ENCODE measurements at regions not wholly inside any gene's neighbourhood (a gene's known extent, or its start where the extent isn't known, plus 50 kb on each side); places are given as distances from the start of the nearest gene placed in this dataset.
A peak's percentile ranks its signal among the peaks of the same experiment; 100 is the strongest.

DNA sequence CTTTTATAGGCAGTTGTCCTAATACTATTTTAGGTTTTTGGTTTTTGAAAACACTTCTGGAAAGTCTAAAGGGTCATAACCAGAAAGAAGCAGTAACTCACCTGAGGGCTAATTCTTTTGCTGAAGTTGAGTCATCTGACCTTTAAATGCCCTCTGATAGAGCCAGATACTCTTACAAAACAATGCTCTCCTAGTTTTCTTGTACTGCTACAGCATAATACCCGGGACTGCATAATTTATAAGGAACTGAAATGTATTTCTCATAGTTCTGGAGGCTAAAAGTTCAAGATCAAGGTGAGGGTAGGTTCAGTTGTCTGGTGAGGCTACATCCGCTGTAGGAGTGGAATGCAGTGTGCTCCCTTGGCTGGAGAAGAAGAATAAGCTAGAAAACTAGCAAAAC lies 670.3 kb downstream of the TLE4 start:
- ATAC-seq (no peak), FAIRE-seq (no peak), DNase-seq (ENCODE audit: extremely low read depth in 1 of 4, low spot score in 3 of 4) (no peak)
- Histone ChIP-seq H3K9me1 (ENCODE audit: control insufficient read depth, insufficient read depth, low read length) (no peaks in the 10 kb centered on the region), H2AFZ (ENCODE audit: low read depth, low read length) (no peak overlapping the region), H3K4me3 (no peak overlapping the region), H3K27me3 (ENCODE audit: control insufficient read depth in 2 of 2, insufficient read depth in 2 of 2, low read length in 2 of 2) (no peaks in the 10 kb centered on the region), H3K4me1 (replicated peaks in 1 of 2; ENCODE audit: control insufficient read depth in 2 of 2, insufficient read depth in 2 of 2, low read length in 2 of 2) (no peaks in the 10 kb centered on the region), H3K9ac (ENCODE audit: insufficient read depth in 1 of 2, low read depth in 2 of 2, low read length in 2 of 2) (no peak overlapping the region), H3K79me2 (ENCODE audit: control insufficient read depth, insufficient read depth, low read length) (no peaks in the 10 kb centered on the region), H4K20me1 (replicated peaks; ENCODE audit: control insufficient read depth, insufficient read depth, low read length) (no peaks in the 10 kb centered on the region), H3K27ac (ENCODE audit: extremely low read depth, low read depth, low read length) (no peak overlapping the region), H3K4me2 (ENCODE audit: insufficient read depth, low read length) (no peak overlapping the region), H3K36me3 (ENCODE audit: control insufficient read depth, insufficient read depth, low read length) (no peaks in the 10 kb centered on the region), H3K9me3 (replicated peaks; ENCODE audit: control insufficient read depth, insufficient read depth, low read depth, low read length) (no peaks in the 10 kb centered on the region)
- intact Hi-C loops (cut with micrococcal nuclease) (no loop called here), in situ Hi-C loops (cut with MboI) (no loop called here)
- TF ChIP-seq CBFA2T2 (conservative IDR thresholded peaks at IDR 0.05): no peak
- CTCF ChIA-PET (ENCODE audit: low intra/inter-chr PET ratio): no interaction called here
- 11% methylated on average over 2 of the region's 2 CpGs for WGBS (ENCODE audit: insufficient coverage, low coverage, missing lambda C conversion rate)
- no TSS peak for BruUV-seq (replicated peaks)
- POLR2A ChIA-PET: no interaction called here

DNA sequence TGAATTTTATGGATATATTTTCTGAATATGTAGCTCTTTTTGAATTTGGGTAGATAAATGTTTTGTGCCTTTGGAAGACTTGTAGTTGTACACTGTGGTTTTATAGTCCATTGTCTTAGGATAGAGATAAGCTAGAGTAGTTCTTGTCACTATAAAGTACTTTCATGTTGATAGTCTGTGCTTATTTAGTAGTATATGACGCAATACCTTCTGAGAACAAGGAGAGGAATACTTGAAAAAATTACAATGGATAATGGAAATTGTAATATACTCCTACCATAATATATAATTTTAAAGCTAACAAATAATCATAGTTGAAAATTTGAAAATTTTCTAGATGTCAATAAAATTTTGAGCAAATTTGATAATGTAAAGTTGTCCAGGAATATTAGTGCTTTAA lies 664.0 kb downstream of the TLE4 start:
- Histone ChIP-seq H4K20me1 (replicated peaks; ENCODE audit: control insufficient read depth, insufficient read depth, low read length) (no peaks in the 10 kb centered on the region), H2AFZ (ENCODE audit: low read depth, low read length) (no peak overlapping the region), H3K4me3 (no peak overlapping the region), H3K9me1 (ENCODE audit: control insufficient read depth, insufficient read depth, low read length) (no peaks in the 10 kb centered on the region), H3K9ac (ENCODE audit: insufficient read depth in 1 of 2, low read depth in 2 of 2, low read length in 2 of 2) (no peak overlapping the region), H3K4me1 (replicated peaks in 1 of 2; ENCODE audit: control insufficient read depth in 2 of 2, insufficient read depth in 2 of 2, low read length in 2 of 2) (no peaks in the 10 kb centered on the region), H3K27me3 (ENCODE audit: control insufficient read depth in 2 of 2, insufficient read depth in 2 of 2, low read length in 2 of 2) (no peaks in the 10 kb centered on the region), H3K9me3 (replicated peaks; ENCODE audit: control insufficient read depth, insufficient read depth, low read depth, low read length) (no peaks in the 10 kb centered on the region), H3K36me3 (ENCODE audit: control insufficient read depth, insufficient read depth, low read length) (no peaks in the 10 kb centered on the region), H3K4me2 (ENCODE audit: insufficient read depth, low read length) (no peak overlapping the region), H3K27ac (ENCODE audit: extremely low read depth, low read depth, low read length) (no peak overlapping the region), H3K79me2 (ENCODE audit: control insufficient read depth, insufficient read depth, low read length) (no peaks in the 10 kb centered on the region)
- no peak for ATAC-seq
- TF ChIP-seq SPI1 (IDR thresholded peaks at IDR 0.05; ENCODE audit: borderline replicate concordance, low read depth, low read length) (no peak), CEBPG (CRISPR knock-in tag; IDR thresholded peaks at IDR 0.05) (no peak), CEBPG (tag; conservative IDR thresholded peaks at IDR 0.05 in 1 of 2, IDR thresholded peaks at IDR 0.05 in 1 of 2) (peak in 1 of 2 experiments; percentile 55; a peak in 1 of 4 replicates)
- intact Hi-C loops (cut with micrococcal nuclease) (no loop called here), in situ Hi-C loops (cut with MboI) (no loop called here)
- no TSS peak for BruUV-seq (replicated peaks)
- no peak for DNase-seq (ENCODE audit: extremely low read depth in 1 of 4, low spot score in 3 of 4)
- 0% methylated on average over 1 of the region's 1 CpG for WGBS (ENCODE audit: insufficient coverage, low coverage, missing lambda C conversion rate)
- CTCF ChIA-PET (ENCODE audit: low intra/inter-chr PET ratio): no interaction called here
- FAIRE-seq: no peak
- POLR2A ChIA-PET: no interaction called here
